GM12878 (cell line): ENCODE measurements at regions not wholly inside any gene's neighbourhood (a gene's known extent, or its start where the extent isn't known, plus 50 kb on each side); places are given as distances from the start of the nearest gene placed in this dataset.

Experiments
- ATAC-seq: fragments of 200-7000 bp; cut with Tn5 transposase; 3 replicates; pipeline ENCODE4 v1.9.1; 2020; ENCODE audit warnings: mild to moderate bottlenecking, moderate library complexity
- BruUV-seq: library from RNA; stranded (reverse); fragments of 400-500 nt; replicated peaks from 2 replicates; lab custom pipeline; 2021; lab: Mats Ljungman, UMichigan
- CTCF ChIA-PET: fragments of 300-600 bp; sonication (Branson Sonifier 250); formaldehyde crosslinking; extraction: SDS; loops from one replicate; lab custom pipeline; 2021; ENCODE audit warnings: inconsistent platforms; lab: Yijun Ruan, JAX
- POLR2A ChIA-PET: fragments of 350-600 bp; formaldehyde crosslinking; extraction: SDS; loops from one replicate; lab custom pipeline; 2021; ENCODE audit warnings: inconsistent platforms; lab: Charles Lee
- RAD21 ChIA-PET: fragments of 300-600 bp; sonication (Branson Sonifier 250); formaldehyde crosslinking; loops from one replicate; lab custom pipeline; 2023; ENCODE audit warnings: antibody characterized with exemption; ENCODE audit not compliant: unreplicated experiment; lab: Charles Lee
- SMC1A ChIA-PET: fragments of 300-600 bp; sonication (Branson Sonifier 250); formaldehyde crosslinking; loops from one replicate; lab custom pipeline; 2023; ENCODE audit not compliant: unreplicated experiment, uncharacterized antibody; lab: Charles Lee
- DNase-seq: peaks from one replicate; pipeline ENCODE4 v3.0.0-alpha.2; 2011; ENCODE audit warnings: low read depth, low spot score
- FAIRE-seq: peaks from 3 replicates; lab custom pipeline; 2011; peaks lifted over from hg19 to GRCh38; lab: Jason Lieb, UNC
- H2AFZ ChIP-seq: 2 replicates; pipeline ENCODE4 v1.6.0; 2011; ENCODE audit warnings: low read depth, low read length, control low read depth; ENCODE audit not compliant: control insufficient read depth
- H3K27ac ChIP-seq: 2 replicates; pipeline ENCODE4 v1.5.1; 2011; ENCODE audit warnings: control low read depth; ENCODE audit not compliant: control insufficient read depth, insufficient read depth
- H3K27me3 ChIP-seq, 2 experiments: replicated peaks in 1 of 2; 2 replicates each; pipeline versions ENCODE4 v1.6.0 to v1.6.1; 2011; ENCODE audit warnings: low read length in 1 of 2; ENCODE audit not compliant: control insufficient read depth in 2 of 2, insufficient read depth in 2 of 2
- H3K36me3 ChIP-seq, 2 experiments: 2 replicates each; pipeline ENCODE4 v1.5.1; 2011; ENCODE audit warnings: low read length in 1 of 2; ENCODE audit not compliant: control insufficient read depth in 2 of 2, insufficient read depth in 2 of 2
- H3K4me1 ChIP-seq: 2 replicates; pipeline ENCODE4 v1.6.1; 2011; ENCODE audit warnings: mild to moderate bottlenecking, low read length, moderate library complexity, mixed read lengths; ENCODE audit not compliant: control insufficient read depth, insufficient read depth
- H3K4me2 ChIP-seq: 2 replicates; pipeline ENCODE4 v1.6.0; 2011; ENCODE audit warnings: control low read depth; ENCODE audit not compliant: control insufficient read depth, insufficient read depth
- H3K4me3 ChIP-seq: fragments of 200-600 bp; sonication (generic); 2 replicates; pipeline ENCODE4 v1.5.1; 2016
- H3K79me2 ChIP-seq: 2 replicates; pipeline ENCODE4 v1.6.0; 2011; ENCODE audit warnings: low read length; ENCODE audit not compliant: control insufficient read depth, insufficient read depth
- H3K9ac ChIP-seq: 2 replicates; pipeline ENCODE4 v1.8.0; 2011; ENCODE audit warnings: low read length, control low read depth, mixed read lengths; ENCODE audit not compliant: control insufficient read depth, insufficient read depth
- H3K9me3 ChIP-seq: replicated peaks from 3 replicates; pipeline ENCODE4 v1.5.1; 2011; ENCODE audit warnings: mild to moderate bottlenecking, low read length; ENCODE audit not compliant: control insufficient read depth, insufficient read depth
- H4K20me1 ChIP-seq: 2 replicates; pipeline ENCODE4 v1.6.0; 2011; ENCODE audit not compliant: control insufficient read depth, insufficient read depth
- BCL11A ChIP-seq: IDR thresholded peaks from 2 replicates; pipeline ENCODE4 v1.6.1; 2011; ENCODE audit warnings: low read depth, low read length
- BHLHE40 ChIP-seq, 2 experiments: fragments of 450-650 bp in 1 of 2; IDR thresholded peaks; 2 replicates each; pipeline ENCODE4 v1.6.1; 2011 to 2017; ENCODE audit warnings: low read depth in 2 of 2, borderline replicate concordance in 1 of 2, improper control_type of control experiment in 1 of 2, low read length in 1 of 2, mild to moderate bottlenecking in 1 of 2
- MTA2 ChIP-seq: fragments of 450-650 bp; IDR thresholded peaks from 2 replicates; pipeline ENCODE4 v1.6.1; 2016; ENCODE audit warnings: low read depth, mild to moderate bottlenecking, moderate library complexity
- RAD21 ChIP-seq: IDR thresholded peaks from 2 replicates; pipeline ENCODE4 v1.6.1; 2011; ENCODE audit warnings: mild to moderate bottlenecking, low read depth, low read length, moderate library complexity; ENCODE audit not compliant: insufficient read depth
- SPI1 ChIP-seq: IDR thresholded peaks from 2 replicates; pipeline ENCODE4 v1.6.1; 2011; ENCODE audit warnings: low read depth, mild to moderate bottlenecking, low read length, moderate library complexity, borderline replicate concordance; ENCODE audit not compliant: insufficient read depth
- TAF1 ChIP-seq: IDR thresholded peaks from 2 replicates; pipeline ENCODE4 v1.6.1; 2011; ENCODE audit warnings: mild to moderate bottlenecking, low read depth, low read length, borderline replicate concordance
- WGBS: methylation state at CpG from one replicate; pipeline ENCODE4 v1.1.6; 2016; ENCODE audit warnings: low lambda C conversion rate; ENCODE audit not compliant: insufficient replicate concordance, insufficient coverage; ENCODE audit errors: missing lambda C conversion rate; 5-methylcytosine and 5-hydroxymethylcytosine counted together
- in situ Hi-C: fragments of 300-500 bp; cut with MboI; formaldehyde crosslinking; loops from 9 replicates; pipeline ENCODE4 v1.14.3; 2018; ENCODE audit warnings: mixed read lengths
- intact Hi-C: fragments of 100-400 bp; cut with micrococcal nuclease; formaldehyde crosslinking; loops from one replicate; pipeline ENCODE4 v1.14.2; 2022; ENCODE audit not compliant: unreplicated experiment
- TF ChIP-seq, protein P1 (sequence below): IDR thresholded peaks from 2 replicates; pipeline ENCODE4 v1.6.1; 2012; ENCODE audit warnings: low read depth, low read length, improper control_type of control experiment

DNA sequence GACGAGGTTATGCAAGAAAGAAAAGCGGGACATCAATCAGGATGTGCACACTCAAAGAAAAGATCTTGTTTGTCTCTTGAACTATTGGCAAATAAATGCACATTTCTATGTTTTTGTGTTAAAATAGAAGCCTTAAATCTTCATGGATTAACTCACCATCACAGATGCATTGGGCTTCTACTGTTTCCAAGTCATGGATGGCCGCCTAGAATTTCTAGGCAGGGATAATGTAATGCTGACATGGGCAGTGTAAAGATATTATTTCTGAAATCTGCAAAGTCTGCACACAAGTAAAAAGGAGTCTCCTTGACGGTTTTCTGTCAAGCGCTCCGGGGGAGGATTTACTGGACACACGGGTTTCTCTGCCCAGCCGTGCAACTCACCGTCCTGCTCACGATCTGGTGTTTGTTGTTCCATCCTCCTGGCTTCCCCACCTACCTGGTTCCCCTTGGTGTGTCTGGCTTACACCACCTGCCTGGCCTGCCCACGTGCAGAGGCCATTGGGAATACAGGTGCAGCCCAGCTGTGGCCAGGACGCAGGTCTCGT, 103.3 kb upstream of the FZD10 start (continued):
- TF ChIP-seq TAF1, result no peak

DNA sequence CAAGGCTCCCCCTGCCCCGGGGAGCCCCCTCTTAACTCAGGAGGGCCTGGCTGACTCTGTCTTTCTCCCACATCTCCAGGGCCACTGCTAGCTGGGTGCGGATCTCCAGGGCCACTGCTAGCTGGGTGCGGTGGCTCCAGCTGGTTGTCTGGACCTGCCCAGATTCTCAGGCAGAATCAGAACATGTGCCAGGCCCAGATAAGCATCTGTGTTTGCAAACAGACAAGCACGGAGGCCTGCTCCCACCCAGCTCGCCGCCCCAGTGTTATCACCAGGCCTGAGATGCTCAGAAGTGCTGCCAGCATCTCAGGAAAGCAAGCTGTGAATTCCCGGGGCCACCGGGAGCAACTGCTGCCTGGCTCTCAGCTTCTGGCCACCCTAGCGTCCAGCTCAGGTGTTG, 98.4 kb upstream of the FZD10 start:
- SMC1A ChIA-PET, result no interaction called here
- Histone ChIP-seq H3K9me3 (no peaks in the 10 kb centered on the region; the same call in 2 of the 3 replicates), H3K9ac (no peak overlapping the region), H3K4me1 (no peaks in the 10 kb centered on the region), H3K79me2 (no peaks in the 10 kb centered on the region), H3K27ac (no peak overlapping the region), H3K4me2 (no peak overlapping the region), H4K20me1 (no peaks in the 10 kb centered on the region), H2AFZ (no peak overlapping the region), H3K27me3 (no peaks in the 10 kb centered on the region), H3K36me3 (no peaks in the 10 kb centered on the region), H3K4me3 (no peak overlapping the region)
- no peak for FAIRE-seq
- POLR2A ChIA-PET, result no interaction called here
- in situ Hi-C loops, result no loop called here
- CTCF ChIA-PET, result no interaction called here
- no TSS peak for BruUV-seq
- TF ChIP-seq BCL11A (no peak), RAD21 (no peak), SPI1 (no peak), BHLHE40 (IDR thresholded peaks at IDR 0.05; ENCODE audit: borderline replicate concordance in 1 of 2, low read depth in 2 of 2, low read length in 1 of 2) (no peak), MTA2 (no peak)
- TF ChIP-seq, protein P1, sequence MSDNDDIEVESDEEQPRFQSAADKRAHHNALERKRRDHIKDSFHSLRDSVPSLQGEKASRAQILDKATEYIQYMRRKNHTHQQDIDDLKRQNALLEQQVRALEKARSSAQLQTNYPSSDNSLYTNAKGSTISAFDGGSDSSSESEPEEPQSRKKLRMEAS, result no peak
- intact Hi-C loops, result no loop called here
- RAD21 ChIA-PET, result no interaction called here
- ATAC-seq, result no peak
- WGBS, result 32% methylated on average over 9 of the region's 9 CpGs
- no peak for DNase-seq
